ENCODE measurements at regions not wholly inside any gene's neighbourhood (a gene's known extent, or its start where the extent isn't known, plus 50 kb on each side); places are given as distances from the start of the nearest gene placed in this dataset.
"Not testable (repeated sequence)": the region's sequence is repeated elsewhere in the genome, so short reads cannot be mapped to it uniquely, and the experiment has no call there.

GRCh38 chr14:28272270-28272669 lies 494.3 kb upstream of the FOXG1 start:
- POLR2A ChIA-PET = no interaction called here
- CTCF ChIA-PET = no interaction called here

GRCh38 chr14:28280530-28280929 lies 486.1 kb upstream of the FOXG1 start:
- POLR2A ChIA-PET = no interaction called here
- CTCF ChIA-PET = no interaction called here

- ChIA-PET CTCF (no interaction called here), POLR2A (no interaction called here)
These were observed 485.5 kb upstream of the FOXG1 start for GRCh38 chr14:28280997-28281598.

- POLR2A ChIA-PET = no interaction called here
- CTCF ChIA-PET = no interaction called here
These were observed 481.9 kb upstream of the FOXG1 start for GRCh38 chr14:28284546-28285300.

GRCh38 chr14:28294834-28295440 lies 471.6 kb upstream of the FOXG1 start:
- ChIA-PET CTCF (no interaction called here), POLR2A (no interaction called here)

GRCh38 chr14:28297559-28297958 lies 469.0 kb upstream of the FOXG1 start:
- CTCF ChIA-PET = no interaction called here
- POLR2A ChIA-PET = no interaction called here

GRCh38 chr14:28298156-28298555 lies 468.4 kb upstream of the FOXG1 start:
- POLR2A ChIA-PET = no interaction called here
- CTCF ChIA-PET = no interaction called here

GRCh38 chr14:28299227-28299626 lies 467.4 kb upstream of the FOXG1 start:
- ChIA-PET CTCF (no interaction called here), POLR2A (no interaction called here)

GRCh38 chr14:28300356-28300755 lies 466.2 kb upstream of the FOXG1 start:
- POLR2A ChIA-PET = no interaction called here
- CTCF ChIA-PET = no interaction called here

GRCh38 chr14:28301179-28301578 lies 465.4 kb upstream of the FOXG1 start:
- ChIA-PET POLR2A (no interaction called here), CTCF (no interaction called here)

GRCh38 chr14:28303248-28303647 lies 463.3 kb upstream of the FOXG1 start:
- ChIA-PET POLR2A (no interaction called here), CTCF (no interaction called here)

GRCh38 chr14:28305938-28306337 lies 460.6 kb upstream of the FOXG1 start:
- ChIA-PET CTCF (no interaction called here), POLR2A (no interaction called here)

- CTCF ChIA-PET = no interaction called here
- POLR2A ChIA-PET = no interaction called here
These were observed 459.1 kb upstream of the FOXG1 start for GRCh38 chr14:28307506-28307905.

- ChIA-PET POLR2A (no interaction called here), CTCF (no interaction called here)
These were observed 457.9 kb upstream of the FOXG1 start for GRCh38 chr14:28308734-28309133.

- POLR2A ChIA-PET, CTCF ChIA-PET: not testable (repeated sequence)
These were observed 448.5 kb upstream of the FOXG1 start for GRCh38 chr14:28317890-28318675.

GRCh38 chr14:28321475-28322244 lies 444.9 kb upstream of the FOXG1 start:
- ChIA-PET CTCF (no interaction called here), POLR2A (no interaction called here)

GRCh38 chr14:28323366-28323765 lies 443.2 kb upstream of the FOXG1 start:
- ChIA-PET CTCF (no interaction called here), POLR2A (no interaction called here)

- ChIA-PET CTCF (no interaction called here), POLR2A (no interaction called here)
These were observed 442.4 kb upstream of the FOXG1 start for GRCh38 chr14:28323951-28324741.

GRCh38 chr14:28340816-28341215 lies 425.8 kb upstream of the FOXG1 start:
- POLR2A ChIA-PET = no interaction called here
- CTCF ChIA-PET = no interaction called here

GRCh38 chr14:28344381-28344780 lies 422.2 kb upstream of the FOXG1 start:
- POLR2A ChIA-PET = no interaction called here
- CTCF ChIA-PET = no interaction called here
